Stomach (tissue), 4 donors: ENCODE measurements at regions not wholly inside any gene's neighbourhood (a gene's known extent, or its start where the extent isn't known, plus 50 kb on each side); places are given as distances from the start of the nearest gene placed in this dataset.

Experiments
- CTCF ChIP-seq, 7 experiments: fragments of 450-650 bp in 4 of 7; fragments of 200-600 bp in 3 of 7; sonication (generic) in 3 of 7; IDR thresholded peaks; one replicate each; pipeline ENCODE4 v1.5.1; 2016 to 2019; ENCODE audit warnings: antibody characterized with exemption in 7 of 7, control low read depth in 2 of 7, mild to moderate bottlenecking in 1 of 7
- EP300 ChIP-seq: sonication (generic); formaldehyde crosslinking; IDR thresholded peaks from one replicate; pipeline ENCODE4 v1.6.1; 2017; ENCODE audit warnings: antibody characterized with exemption
- POLR2A ChIP-seq, 4 donors: fragments of 450-650 bp; IDR thresholded peaks; one replicate each; pipeline ENCODE4 v1.6.1; 2016; ENCODE audit warnings: antibody characterized with exemption in 4 of 4, control low read depth in 2 of 4, mild to moderate bottlenecking in 1 of 4, moderate library complexity in 1 of 4
- POLR2AphosphoS5 ChIP-seq, 3 donors: sonication (generic); formaldehyde crosslinking; IDR thresholded peaks; one replicate each; pipeline ENCODE4 v1.6.1; 2016; ENCODE audit warnings: antibody characterized with exemption in 3 of 3

GRCh38 chr15:96521386-96521785 is 190.9 kb downstream of the NR2F2 start:
- no peak for TF ChIP-seq EP300
- no peak for TF ChIP-seq POLR2A (IDR thresholded peaks at IDR 0.05)
- no peak for TF ChIP-seq CTCF (IDR thresholded peaks at IDR 0.05)
- no peak for TF ChIP-seq POLR2AphosphoS5 (IDR thresholded peaks at IDR 0.05)
